Mucosa of descending colon (tissue), 3 donors: ENCODE measurements at regions not wholly inside any gene's neighbourhood (a gene's known extent, or its start where the extent isn't known, plus 50 kb on each side); places are given as distances from the start of the nearest gene placed in this dataset.

Source experiments
- ATAC-seq: fragments of 200-7000 bp; cut with Tn5 transposase; one replicate; pipeline ENCODE4 v1.9.1; 2020; ENCODE audit warnings: mild to moderate bottlenecking, moderate library complexity
- DNase-seq, 3 donors: peaks; one replicate each; pipeline ENCODE4 v3.0.0-alpha.2; 2020
- H3K36me3 ChIP-seq: fragments of 200-600 bp; one replicate; pipeline ENCODE4 v1.8.0; 2021; ENCODE audit warnings: low read depth, mild to moderate bottlenecking
- H3K4me1 ChIP-seq: fragments of 200-600 bp; one replicate; pipeline ENCODE4 v1.8.0; 2021; ENCODE audit warnings: low read depth, mild to moderate bottlenecking
- H3K4me3 ChIP-seq: fragments of 200-600 bp; one replicate; pipeline ENCODE4 v1.8.0; 2021; ENCODE audit warnings: mild to moderate bottlenecking
- H3K9me3 ChIP-seq: fragments of 200-600 bp; one replicate; pipeline ENCODE4 v1.8.0; 2021; ENCODE audit warnings: mild to moderate bottlenecking
- intact Hi-C, 2 donors: fragments of 100-400 bp; cut with DNase I in 1 of 2; cut with micrococcal nuclease in 1 of 2; formaldehyde crosslinking; loops; one replicate each; pipeline versions ENCODE4 v1.11.0 to v1.11.1; 2022; cut with DNase I, micrococcal nuclease
- TF ChIP-seq, protein P1 (sequence below): fragments of 200-600 bp; IDR thresholded peaks from one replicate; pipeline ENCODE4 v1.8.0; 2022; ENCODE audit warnings: antibody characterized with exemption, mild to moderate bottlenecking
- donor health status: DM: no; HTN: no; CAD: no; lungs with moderate emphysema.
- donor health status: DM: no; HTN: no; CAD: no.
- donor health status: DM: no; HTN: yes; CAD: no.

DNA sequence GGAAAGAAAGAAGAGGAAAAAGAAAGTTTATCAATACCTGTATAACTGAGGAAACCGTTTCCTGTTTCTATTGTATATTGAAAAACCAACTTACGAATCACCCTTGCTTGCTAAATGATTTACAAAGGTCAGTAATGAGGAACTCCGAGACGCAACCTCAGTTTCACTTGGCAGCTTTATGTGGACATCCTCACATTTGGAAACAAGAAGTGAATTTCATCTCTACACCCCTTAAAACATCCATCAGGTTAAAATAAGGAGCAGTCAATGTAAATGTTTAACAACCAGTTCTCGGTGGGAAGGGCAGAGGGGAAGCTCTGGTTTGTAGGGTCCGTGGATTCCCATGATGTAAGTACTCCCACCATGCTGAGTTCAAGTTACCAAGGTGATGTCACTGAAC lies 481.7 kb upstream of the RUNX1 start:
- no peak for ATAC-seq

DNA sequence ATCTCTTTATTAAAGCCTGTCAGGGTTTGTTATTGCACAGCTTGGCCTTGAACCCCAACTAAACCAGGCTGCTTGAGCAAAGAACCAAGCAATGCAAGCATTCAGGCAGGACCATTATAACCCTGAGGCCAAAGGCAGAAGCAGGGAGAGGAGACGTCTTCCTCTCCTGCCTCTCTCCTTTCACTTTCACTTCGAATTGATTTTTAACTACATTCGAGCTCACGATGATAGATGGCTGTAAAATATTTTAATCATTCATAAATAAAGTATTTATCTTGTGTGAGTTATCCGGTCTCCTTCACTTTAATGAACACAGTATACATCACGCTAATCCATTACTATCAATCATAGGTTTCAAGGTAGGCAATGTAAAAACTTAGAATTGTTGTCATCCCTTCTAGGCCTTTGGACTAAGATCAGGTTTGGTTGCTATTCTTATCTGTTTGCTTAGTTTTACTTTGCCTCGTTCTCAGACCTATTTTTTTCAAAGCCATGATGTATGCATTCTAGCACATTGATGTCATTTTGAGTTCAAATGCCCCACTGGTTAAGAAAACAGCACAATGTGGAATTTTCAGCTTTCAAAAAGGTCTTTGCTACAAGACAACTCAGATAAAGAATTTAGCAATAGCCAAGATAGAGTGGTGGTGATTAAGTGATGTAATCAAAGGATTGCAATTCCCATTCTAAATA lies 480.2 kb upstream of the RUNX1 start:
- Histone ChIP-seq H3K4me3 (no peak overlapping the region), H3K9me3 (no peaks in the 10 kb centered on the region), H3K36me3 (no peaks in the 10 kb centered on the region), H3K4me1 (no peaks in the 10 kb centered on the region)
- TF ChIP-seq, protein P1, sequence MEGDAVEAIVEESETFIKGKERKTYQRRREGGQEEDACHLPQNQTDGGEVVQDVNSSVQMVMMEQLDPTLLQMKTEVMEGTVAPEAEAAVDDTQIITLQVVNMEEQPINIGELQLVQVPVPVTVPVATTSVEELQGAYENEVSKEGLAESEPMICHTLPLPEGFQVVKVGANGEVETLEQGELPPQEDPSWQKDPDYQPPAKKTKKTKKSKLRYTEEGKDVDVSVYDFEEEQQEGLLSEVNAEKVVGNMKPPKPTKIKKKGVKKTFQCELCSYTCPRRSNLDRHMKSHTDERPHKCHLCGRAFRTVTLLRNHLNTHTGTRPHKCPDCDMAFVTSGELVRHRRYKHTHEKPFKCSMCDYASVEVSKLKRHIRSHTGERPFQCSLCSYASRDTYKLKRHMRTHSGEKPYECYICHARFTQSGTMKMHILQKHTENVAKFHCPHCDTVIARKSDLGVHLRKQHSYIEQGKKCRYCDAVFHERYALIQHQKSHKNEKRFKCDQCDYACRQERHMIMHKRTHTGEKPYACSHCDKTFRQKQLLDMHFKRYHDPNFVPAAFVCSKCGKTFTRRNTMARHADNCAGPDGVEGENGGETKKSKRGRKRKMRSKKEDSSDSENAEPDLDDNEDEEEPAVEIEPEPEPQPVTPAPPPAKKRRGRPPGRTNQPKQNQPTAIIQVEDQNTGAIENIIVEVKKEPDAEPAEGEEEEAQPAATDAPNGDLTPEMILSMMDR = no peak
- ATAC-seq (peak; percentile 79), DNase-seq (peak in 1 of 3 donors; percentile 14)
- intact Hi-C loops = no loop called here

More for the DNA sequence above, 481.7 kb upstream of the RUNX1 start:
- Histone ChIP-seq H3K36me3 (no peaks in the 10 kb centered on the region), H3K9me3 (no peaks in the 10 kb centered on the region), H3K4me1 (no peaks in the 10 kb centered on the region), H3K4me3 (no peak overlapping the region)
- TF ChIP-seq, protein P1 = no peak
- no peak for DNase-seq
- intact Hi-C loops = no loop called here

DNA sequence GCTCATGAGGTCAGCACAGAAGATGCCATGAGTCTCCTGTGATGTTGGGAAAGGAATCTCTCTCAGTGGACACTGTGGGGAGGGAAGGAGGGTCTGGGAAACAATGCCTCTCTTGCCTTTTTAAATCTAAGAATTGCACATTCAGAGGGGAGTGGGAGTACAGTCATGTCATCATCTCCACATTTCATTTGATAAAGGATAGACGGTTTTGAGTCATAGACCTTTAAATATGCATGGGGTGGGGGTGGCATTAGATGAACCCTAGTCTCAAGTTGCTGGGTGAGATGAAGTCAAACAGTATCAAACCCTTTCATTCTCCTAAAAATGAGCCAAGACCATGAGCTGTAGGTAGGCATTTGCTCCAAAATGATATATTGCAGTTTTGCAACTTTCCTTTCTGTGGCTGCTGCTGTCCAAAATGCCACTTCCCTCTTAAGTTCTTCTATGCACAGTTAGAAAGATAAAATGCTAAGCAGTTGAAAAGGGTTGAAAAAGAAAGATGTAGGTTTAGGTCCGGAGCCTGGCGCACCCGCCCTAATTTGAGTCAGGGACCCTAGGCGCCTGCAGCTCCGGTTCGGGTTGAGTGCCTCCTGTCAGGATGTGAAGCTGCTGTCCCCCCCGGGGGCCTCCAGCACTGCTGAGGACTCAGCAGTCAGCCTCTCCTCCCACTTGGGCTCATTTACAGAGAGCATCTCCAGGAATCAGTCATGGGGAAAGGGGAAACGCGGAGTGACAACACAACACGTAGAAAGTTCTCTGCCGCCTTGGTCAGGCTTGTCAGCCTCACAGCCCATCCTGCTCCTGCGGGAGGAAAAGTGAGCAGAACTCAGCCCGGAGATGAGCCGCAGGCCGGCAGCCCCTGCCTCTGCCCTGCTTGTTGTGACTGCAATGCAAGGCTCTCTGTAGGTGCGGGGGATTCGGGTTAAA lies 479.3 kb upstream of the RUNX1 start:
- Histone ChIP-seq H3K4me1 (no peaks in the 10 kb centered on the region), H3K9me3 (no peaks in the 10 kb centered on the region), H3K36me3 (no peaks in the 10 kb centered on the region), H3K4me3 (no peak overlapping the region)
- TF ChIP-seq, protein P1 = no peak
- ATAC-seq = peak; percentile 65
- intact Hi-C loops = no loop called here
- peak; percentile 19 to 75 (median 39) for DNase-seq

DNA sequence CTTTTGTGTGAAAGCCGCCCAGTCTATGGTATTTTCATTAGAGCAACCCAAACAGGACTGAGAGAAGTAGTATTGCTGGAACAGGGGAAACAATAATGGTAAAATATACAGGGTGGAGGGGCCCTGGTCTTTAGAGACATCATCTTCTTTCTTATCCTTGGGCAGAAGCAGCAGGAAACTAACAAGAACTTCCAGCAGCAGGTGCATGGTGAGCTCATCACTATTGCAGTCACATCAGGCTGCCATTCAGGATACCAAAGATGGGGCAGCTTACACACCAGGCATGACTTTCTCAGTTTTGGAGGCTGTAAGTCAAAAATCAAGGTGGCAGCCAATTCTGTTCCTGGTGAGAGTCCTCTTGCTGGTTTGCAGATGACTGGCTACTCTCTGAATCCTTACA lies 478.3 kb upstream of the RUNX1 start:
- TF ChIP-seq, protein P1 = no peak
- intact Hi-C loops = no loop called here
- H3K36me3 ChIP-seq = no peaks in the 10 kb centered on the region
- ATAC-seq = no peak
- no peak overlapping the region for H3K4me3 ChIP-seq
- no peaks in the 10 kb centered on the region for H3K4me1 ChIP-seq
- no peak for DNase-seq
- H3K9me3 ChIP-seq = no peaks in the 10 kb centered on the region

DNA sequence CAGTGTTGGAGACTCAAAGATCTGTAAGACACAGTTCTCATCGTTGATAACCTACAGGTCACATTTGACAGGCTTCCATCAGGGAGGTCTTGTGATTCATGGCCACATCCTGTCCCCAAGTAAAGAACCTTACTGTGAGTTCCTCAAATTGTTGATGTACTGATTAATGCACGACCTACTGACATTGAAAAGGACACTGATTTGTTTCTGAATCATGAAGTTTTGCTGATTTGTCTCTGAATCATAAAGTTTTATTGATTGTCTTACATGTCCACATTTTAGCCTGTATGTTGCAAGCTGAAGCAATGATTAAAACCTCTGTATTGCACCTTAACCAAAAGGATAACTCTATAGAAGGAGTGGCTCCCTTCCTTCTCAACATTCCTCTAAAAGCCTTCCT lies 476.3 kb upstream of the RUNX1 start:
- H3K36me3 ChIP-seq = no peaks in the 10 kb centered on the region
- no peaks in the 10 kb centered on the region for H3K9me3 ChIP-seq
- H3K4me1 ChIP-seq = no peaks in the 10 kb centered on the region
- no peak overlapping the region for H3K4me3 ChIP-seq
- intact Hi-C loops = no loop called here
- TF ChIP-seq, protein P1 = no peak
- ATAC-seq (peak; percentile 54), DNase-seq (no peak)
